DND-41 (cell line): ENCODE measurements at regions not wholly inside any gene's neighbourhood (a gene's known extent, or its start where the extent isn't known, plus 50 kb on each side); places are given as distances from the start of the nearest gene placed in this dataset.

Source experiments
- ATAC-seq: fragments of 200-7000 bp; cut with Tn5 transposase; 3 replicates; pipeline ENCODE4 v1.9.1; 2021; ENCODE audit warnings: low read depth; ENCODE audit not compliant: insufficient read depth
- DNase-seq: peaks from one replicate; pipeline ENCODE4 v3.0.0-alpha.2; 2020
- H2AFZ ChIP-seq: 2 replicates; pipeline ENCODE4 v1.6.0; 2012; ENCODE audit warnings: low read depth, low read length
- H3K27ac ChIP-seq: 2 replicates; pipeline ENCODE4 v1.5.1; 2012; ENCODE audit warnings: low read length, inconsistent platforms
- H3K27me3 ChIP-seq: fragments of 200-600 bp; sonication (generic); 2 replicates; pipeline ENCODE4 v1.6.0; 2012; ENCODE audit warnings: low read length, mild to moderate bottlenecking, inconsistent platforms; ENCODE audit not compliant: insufficient read depth, poor library complexity
- H3K36me3 ChIP-seq: 2 replicates; pipeline ENCODE4 v1.5.1; 2012; ENCODE audit warnings: low read length, inconsistent platforms; ENCODE audit not compliant: insufficient read depth
- H3K4me1 ChIP-seq: 2 replicates; pipeline ENCODE4 v1.5.1; 2012; ENCODE audit warnings: mild to moderate bottlenecking, low read length; ENCODE audit not compliant: insufficient read depth
- H3K4me2 ChIP-seq: 2 replicates; pipeline ENCODE4 v1.6.0; 2012; ENCODE audit warnings: mild to moderate bottlenecking, moderate library complexity, low read length, inconsistent platforms; ENCODE audit not compliant: insufficient read depth
- H3K4me3 ChIP-seq, 2 experiments: fragments of 200-600 bp in 1 of 2; shearing (Covaris generic) in 1 of 2; 2 replicates each; pipeline ENCODE4 v1.5.1; 2012 to 2016; ENCODE audit warnings: inconsistent platforms in 2 of 2, low read length in 2 of 2, mild to moderate bottlenecking in 2 of 2, low read depth in 1 of 2, moderate library complexity in 1 of 2
- H3K79me2 ChIP-seq: 2 replicates; pipeline ENCODE4 v1.6.0; 2012; ENCODE audit warnings: low read length, inconsistent platforms; ENCODE audit not compliant: insufficient read depth
- H3K9ac ChIP-seq: 2 replicates; pipeline ENCODE4 v1.6.0; 2012; ENCODE audit warnings: low read depth, mild to moderate bottlenecking, inconsistent platforms, low read length, moderate library complexity
- H3K9me3 ChIP-seq: 2 replicates; pipeline ENCODE4 v1.5.1; 2012; ENCODE audit warnings: low read length, moderate library complexity, mild to moderate bottlenecking, inconsistent platforms; ENCODE audit not compliant: insufficient read depth, severe bottlenecking
- H4K20me1 ChIP-seq: 2 replicates; pipeline ENCODE4 v1.6.0; 2012; ENCODE audit warnings: low read length; ENCODE audit not compliant: insufficient read depth
- EZH2 ChIP-seq: IDR thresholded peaks from 3 replicates; pipeline ENCODE4 v1.6.1; 2012; ENCODE audit warnings: borderline replicate concordance, low read depth, mild to moderate bottlenecking, moderate library complexity, low read length, inconsistent platforms; ENCODE audit not compliant: severe bottlenecking
- TF ChIP-seq, protein P1 (sequence below): IDR thresholded peaks from 2 replicates; pipeline ENCODE4 v1.5.1; 2012; ENCODE audit warnings: borderline replicate concordance, low read length, moderate library complexity, mild to moderate bottlenecking; ENCODE audit not compliant: poor library complexity, severe bottlenecking; ENCODE audit errors: extremely low read depth

DNA sequence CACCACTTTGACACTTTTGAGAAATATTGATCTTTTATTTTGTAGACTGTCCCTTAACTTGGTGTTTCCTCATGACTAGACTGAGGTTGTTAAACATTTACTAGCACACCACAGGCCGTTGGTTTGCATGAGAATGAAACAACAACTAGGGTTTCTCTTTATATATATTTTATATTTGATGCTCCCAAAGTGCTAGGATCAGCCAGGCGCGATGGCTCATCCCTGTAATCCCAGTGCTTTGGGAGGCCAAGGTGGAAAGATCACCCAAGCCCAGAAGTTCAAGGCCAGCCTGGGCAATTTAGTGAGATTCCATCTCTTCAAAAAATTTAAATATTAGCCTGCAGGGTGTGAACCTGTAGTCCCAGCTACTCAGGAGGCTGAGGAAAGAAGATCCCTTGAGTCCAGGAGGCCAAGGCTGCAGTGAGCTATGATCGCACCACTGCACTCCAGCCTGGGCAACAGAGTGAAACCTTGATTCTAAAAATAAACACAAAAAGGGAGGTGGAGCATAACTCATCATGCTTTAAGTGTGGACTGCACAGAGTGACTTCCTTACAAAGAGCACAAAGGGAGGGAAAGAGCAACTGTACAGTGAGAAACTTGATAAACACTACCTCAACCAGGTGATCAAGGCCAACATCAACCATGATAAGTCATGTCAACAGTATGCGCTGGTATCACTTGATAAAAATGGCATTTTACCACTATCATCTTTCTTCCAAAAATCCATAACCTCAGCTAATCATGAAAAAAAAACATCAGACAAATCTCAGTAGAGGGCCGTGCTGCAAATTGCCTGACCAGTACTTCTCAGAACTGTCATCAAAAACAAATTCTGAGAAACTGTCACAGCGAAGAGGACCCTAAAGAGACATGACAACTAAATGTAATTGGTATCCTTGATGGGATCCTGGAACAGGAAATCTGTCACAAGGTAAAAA is 72.8 kb upstream of the ATF7IP2 start:
- Histone ChIP-seq H4K20me1 (no peaks in the 10 kb centered on the region), H3K9me3 (no peaks in the 10 kb centered on the region), H3K4me2 (no peak overlapping the region), H3K79me2 (no peaks in the 10 kb centered on the region), H3K27ac (no peak overlapping the region), H2AFZ (no peak overlapping the region), H3K27me3 (no peaks in the 10 kb centered on the region), H3K9ac (no peak overlapping the region), H3K36me3 (no peaks in the 10 kb centered on the region), H3K4me1 (no peaks in the 10 kb centered on the region), H3K4me3 (no peak overlapping the region)
- DNase-seq (no peak), ATAC-seq (no peak)
- no peak for TF ChIP-seq EZH2
- TF ChIP-seq, protein P1, sequence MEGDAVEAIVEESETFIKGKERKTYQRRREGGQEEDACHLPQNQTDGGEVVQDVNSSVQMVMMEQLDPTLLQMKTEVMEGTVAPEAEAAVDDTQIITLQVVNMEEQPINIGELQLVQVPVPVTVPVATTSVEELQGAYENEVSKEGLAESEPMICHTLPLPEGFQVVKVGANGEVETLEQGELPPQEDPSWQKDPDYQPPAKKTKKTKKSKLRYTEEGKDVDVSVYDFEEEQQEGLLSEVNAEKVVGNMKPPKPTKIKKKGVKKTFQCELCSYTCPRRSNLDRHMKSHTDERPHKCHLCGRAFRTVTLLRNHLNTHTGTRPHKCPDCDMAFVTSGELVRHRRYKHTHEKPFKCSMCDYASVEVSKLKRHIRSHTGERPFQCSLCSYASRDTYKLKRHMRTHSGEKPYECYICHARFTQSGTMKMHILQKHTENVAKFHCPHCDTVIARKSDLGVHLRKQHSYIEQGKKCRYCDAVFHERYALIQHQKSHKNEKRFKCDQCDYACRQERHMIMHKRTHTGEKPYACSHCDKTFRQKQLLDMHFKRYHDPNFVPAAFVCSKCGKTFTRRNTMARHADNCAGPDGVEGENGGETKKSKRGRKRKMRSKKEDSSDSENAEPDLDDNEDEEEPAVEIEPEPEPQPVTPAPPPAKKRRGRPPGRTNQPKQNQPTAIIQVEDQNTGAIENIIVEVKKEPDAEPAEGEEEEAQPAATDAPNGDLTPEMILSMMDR, result no peak

- Histone ChIP-seq H3K4me3 (no peak overlapping the region), H3K79me2 (no peaks in the 10 kb centered on the region), H3K4me1 (no peaks in the 10 kb centered on the region), H3K27ac (no peak overlapping the region), H2AFZ (no peak overlapping the region), H3K9ac (no peak overlapping the region), H3K36me3 (no peaks in the 10 kb centered on the region), H4K20me1 (no peaks in the 10 kb centered on the region), H3K4me2 (no peak overlapping the region), H3K27me3 (no peaks in the 10 kb centered on the region), H3K9me3 (no peaks in the 10 kb centered on the region)
- ATAC-seq (no peak), DNase-seq (no peak)
- no peak for TF ChIP-seq EZH2
- TF ChIP-seq, protein P1, result no peak
Measured at GRCh38 chr16:10314317-10314716, 71.5 kb upstream of the ATF7IP2 start.

DNA sequence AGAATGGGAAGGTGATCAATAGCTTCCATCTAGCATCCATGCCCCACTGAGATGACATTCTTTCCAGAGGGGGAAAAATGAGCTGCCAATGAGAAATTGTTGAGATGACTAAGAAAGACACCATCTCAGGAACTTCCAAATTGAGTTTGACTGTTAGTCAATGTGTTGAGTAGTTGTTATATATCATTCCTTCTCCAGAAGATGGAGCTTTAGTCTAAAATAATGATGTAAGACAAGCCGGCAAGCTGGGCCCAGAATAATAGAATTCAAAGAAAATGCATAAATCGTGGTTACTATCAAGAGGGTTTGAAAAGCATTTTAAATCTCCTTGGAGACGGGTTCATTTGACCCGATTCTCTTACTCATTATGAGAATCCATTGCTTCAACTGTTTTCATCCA is 71.0 kb upstream of the ATF7IP2 start:
- no peaks in the 10 kb centered on the region for H3K79me2 ChIP-seq
- no peak overlapping the region for H2AFZ ChIP-seq
- H3K9ac ChIP-seq, result no peak overlapping the region
- no peaks in the 10 kb centered on the region for H3K9me3 ChIP-seq
- no peaks in the 10 kb centered on the region for H3K36me3 ChIP-seq
- H3K4me2 ChIP-seq, result no peak overlapping the region
- no peak overlapping the region for H3K4me3 ChIP-seq
- ATAC-seq, result peak; percentile 62; the same call in 1 of the 3 replicates
- H3K4me1 ChIP-seq, result no peaks in the 10 kb centered on the region
- TF ChIP-seq, protein P1, result peak; percentile 63
- no peak for TF ChIP-seq EZH2
- no peak for DNase-seq
- no peaks in the 10 kb centered on the region for H3K27me3 ChIP-seq
- H4K20me1 ChIP-seq, result no peaks in the 10 kb centered on the region
- no peak overlapping the region for H3K27ac ChIP-seq
